NCI-H2081 treated with DMSO at 0.1 percent for 48 hours (cell line): ENCODE measurements at regions not wholly inside any gene's neighbourhood (a gene's known extent, or its start where the extent isn't known, plus 50 kb on each side); places are given as distances from the start of the nearest gene placed in this dataset.
"Not testable (repeated sequence)": the region's sequence is repeated elsewhere in the genome, so short reads cannot be mapped to it uniquely, and the experiment has no call there.

Experiments
- DNase-seq: peaks from one replicate; lab custom pipeline; 2025; lab: John Stamatoyannopoulos, UW

DNA sequence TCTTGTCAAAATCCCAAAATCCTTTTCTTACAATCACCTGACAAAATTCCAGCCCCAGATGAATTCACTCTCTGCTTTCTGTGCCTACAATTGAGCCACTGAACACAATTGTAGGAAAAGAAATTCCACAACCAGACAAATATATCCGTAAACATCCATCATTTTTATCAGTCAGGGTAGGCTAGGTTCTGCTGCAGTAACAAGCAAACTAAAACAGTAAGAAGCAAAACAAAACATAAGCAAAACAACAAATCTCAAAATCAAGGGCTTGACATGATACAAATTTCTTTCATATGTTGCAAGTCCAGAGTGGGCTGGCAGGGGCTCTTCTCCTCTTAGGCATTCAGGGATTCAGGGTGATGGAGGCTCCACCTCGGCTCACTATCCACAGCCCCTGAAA lies 114.2 kb upstream of the MAN2A1 start:
- DNase-seq = no peak

DNA sequence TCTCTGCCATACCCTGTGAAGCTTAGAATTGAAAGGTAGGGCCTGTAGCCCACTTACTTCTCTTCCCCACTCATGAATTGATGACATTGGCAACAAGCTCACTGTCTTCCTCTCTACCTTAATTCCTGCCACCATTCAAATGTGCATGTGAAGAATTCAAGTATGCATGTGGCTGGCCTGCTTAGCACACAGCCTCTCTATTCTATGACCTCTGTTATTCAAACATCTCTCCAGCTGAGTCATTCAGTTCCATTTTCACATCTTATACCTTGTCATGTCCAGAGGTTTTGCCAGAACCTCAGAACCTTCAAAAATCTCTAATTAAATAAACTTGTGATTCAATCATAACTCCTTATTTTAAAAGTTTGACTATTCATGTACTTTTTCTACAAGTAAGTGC lies 114.7 kb upstream of the MAN2A1 start:
- no peak for DNase-seq

DNA sequence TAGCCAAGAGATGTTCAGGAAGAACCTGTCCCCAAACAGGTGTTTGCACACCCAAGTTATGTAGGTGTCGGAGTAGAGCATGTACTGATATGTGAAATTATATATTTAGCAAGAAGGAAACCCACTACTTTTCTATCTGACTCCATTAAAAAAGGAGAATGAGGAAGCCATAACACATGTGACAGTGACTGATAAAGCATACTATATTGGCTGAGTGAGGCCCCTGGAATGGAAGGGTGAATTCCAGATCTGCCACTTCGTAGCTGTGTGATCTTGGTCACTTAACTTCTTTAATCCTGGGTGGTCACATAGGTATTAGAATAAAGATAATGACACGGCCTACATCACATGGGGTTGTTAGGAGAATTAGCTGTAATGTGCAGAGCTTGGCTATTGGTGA lies 116.0 kb upstream of the MAN2A1 start:
- DNase-seq = no peak

DNA sequence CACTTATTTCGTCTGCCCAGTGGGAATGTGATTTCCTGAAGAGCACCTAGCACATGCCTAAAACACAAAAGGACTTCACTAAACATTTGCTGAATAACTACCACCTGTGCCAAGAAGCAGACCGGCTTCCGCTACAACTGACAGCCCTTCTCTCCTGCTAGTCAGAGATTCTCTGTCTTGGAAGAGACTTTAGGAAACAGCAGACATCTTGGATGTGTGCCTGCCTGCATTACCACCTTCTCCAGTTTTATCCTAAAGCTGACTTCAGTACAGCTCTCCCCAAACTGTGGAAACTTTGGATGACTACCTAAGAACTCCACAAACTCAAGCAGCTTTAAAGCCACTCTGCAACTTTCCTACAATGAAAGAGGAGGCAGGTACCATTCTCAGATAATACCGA lies 116.5 kb upstream of the MAN2A1 start:
- DNase-seq = no peak

DNA sequence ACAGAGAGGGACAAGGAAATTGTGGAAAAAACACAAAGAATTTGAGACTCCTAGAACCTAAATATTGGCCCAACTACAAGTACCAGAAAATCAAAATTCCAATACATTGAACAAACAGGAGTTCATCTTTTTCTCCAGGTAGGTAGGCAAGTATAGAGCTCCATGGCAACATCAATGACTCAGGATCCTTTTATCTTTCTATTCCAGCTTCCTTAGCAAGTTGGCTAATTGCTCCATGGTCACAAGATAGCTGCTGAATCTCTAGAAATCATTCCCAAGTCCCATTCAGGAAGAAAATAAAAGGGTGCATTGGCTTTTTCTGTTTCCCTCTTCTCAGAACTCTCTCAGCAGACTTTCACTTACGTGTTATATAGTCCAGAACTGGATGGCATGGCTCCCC lies 117.9 kb upstream of the MAN2A1 start:
- DNase-seq = no peak

DNA sequence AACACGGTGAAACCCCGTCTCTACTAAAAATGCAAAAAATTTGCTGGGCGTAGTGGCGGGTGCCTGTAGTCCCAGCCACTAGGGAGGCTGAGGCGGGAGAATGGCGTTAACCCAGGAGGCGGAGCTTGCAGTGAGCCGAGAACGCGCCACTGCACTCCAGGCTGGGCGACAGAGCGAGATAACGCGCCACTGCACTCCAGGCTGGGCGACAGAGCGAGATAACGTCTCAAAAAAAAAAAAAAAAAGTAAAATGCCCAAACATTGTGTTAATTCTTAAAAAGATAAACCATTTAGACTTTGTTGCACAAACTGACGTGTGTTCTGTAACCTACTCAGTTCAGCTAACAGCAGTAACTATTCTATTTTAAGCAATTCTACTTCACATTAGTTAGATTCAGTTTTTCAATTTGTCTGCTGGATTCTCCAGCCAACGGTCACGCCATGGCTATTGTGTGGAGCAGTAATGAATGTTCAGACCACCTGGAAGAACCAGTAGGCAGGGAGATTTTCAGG lies 119.3 kb upstream of the MAN2A1 start:
- DNase-seq = no peak

DNA sequence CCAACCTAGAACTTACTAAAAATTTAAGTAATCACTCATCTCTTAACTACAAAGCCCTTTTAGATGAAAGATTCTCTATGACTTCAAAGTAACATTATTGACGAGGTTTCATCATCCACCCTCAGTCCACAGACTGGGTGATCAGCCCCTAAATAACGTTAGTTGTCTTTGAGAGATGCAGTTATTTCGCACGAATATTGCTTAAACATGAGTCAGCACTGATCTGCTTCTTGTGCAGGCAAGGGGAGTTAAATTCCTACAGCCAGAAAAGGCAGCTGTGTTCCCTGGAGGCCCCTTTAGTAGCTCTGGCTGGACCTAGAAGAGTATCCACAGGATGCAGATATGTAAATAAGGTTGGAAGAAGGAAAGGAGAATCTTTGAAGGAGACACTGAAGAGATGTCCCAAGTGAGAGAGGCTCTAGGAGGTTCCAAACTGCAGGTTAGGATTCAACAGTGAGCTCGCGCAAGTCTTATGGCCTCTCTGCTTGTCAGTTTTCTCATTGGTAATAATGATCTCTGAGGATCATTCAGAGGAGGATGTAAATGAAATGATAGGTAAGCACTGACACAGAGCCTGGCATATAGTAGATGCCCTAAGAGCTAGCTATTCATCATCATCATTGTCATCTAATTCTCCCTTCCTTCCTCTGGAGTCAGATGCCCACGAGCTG lies 122.2 kb upstream of the MAN2A1 start:
- no peak for DNase-seq

DNA sequence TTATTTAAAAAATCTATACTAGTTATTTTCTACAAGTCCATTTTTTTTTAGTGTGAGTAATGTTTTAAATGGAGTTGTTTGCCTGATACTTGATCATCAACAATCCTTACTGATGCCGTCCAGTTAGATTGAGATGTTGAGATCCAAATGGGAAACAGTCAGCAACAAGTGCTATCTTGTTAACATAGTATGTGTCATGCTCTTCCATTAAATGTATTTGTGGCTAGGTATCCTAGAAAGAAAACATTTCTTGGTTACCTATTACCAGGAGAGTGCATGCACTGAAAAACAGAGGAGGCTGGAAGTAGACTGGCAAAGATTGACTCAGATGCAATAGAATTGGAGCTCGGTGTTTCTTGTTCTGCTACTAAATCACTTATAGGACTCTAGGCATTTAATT lies 123.4 kb upstream of the MAN2A1 start:
- no peak for DNase-seq

DNA sequence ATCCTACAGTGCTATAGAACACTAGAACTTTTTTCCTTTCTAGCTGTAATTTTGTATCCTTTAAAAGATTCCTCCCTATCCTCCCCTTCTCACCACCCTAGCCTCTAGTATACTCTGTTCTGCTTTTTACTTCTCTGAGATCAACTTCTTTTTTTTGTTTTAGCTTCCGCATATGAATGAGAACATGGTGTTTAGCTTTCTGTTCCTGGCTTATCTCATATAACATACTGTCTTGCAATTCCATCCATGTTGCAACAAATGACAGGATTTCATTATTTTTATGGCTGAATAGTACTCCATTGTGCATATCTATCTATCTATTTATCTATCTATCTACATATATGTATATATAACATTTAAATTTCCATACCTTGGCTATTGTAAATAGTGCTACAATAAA lies 126.0 kb upstream of the MAN2A1 start:
- no peak for DNase-seq

DNA sequence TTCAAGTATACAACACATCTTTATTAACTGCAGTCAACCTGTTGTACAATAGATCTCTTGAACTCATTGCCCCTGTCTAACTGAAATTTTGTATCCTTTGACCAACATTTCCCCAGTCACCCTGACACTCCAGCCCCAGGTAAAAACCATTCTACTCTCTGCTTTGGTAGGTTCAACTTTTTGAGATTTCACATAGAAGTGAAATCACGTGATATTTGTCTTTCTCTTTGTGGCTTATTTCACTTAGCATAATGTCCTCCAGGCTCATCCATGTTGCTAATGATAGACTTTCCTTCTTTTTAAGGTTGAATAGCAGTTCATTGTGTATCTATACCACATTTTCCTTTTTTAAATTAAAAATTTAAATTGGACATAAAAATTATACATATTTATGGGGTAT lies 126.5 kb upstream of the MAN2A1 start:
- no peak for DNase-seq

DNA sequence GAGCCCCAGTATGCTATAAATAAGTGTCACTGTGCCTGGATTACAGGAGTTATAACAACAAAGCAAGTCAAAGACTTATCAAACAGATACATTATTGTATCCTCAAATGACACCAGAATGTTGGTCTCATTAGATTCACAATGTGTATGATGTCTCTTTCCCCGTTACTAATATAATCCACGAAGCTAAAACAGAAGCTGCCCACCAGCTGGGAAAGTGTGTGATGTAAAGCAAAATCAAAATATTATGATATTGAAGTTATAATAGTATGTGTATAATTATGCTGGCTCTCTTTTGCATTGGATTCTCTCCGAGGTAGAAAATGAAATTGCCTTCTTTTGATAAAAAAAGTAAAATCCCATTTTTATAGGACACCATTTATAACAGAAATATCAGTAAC lies 127.3 kb upstream of the MAN2A1 start:
- no peak for DNase-seq

DNA sequence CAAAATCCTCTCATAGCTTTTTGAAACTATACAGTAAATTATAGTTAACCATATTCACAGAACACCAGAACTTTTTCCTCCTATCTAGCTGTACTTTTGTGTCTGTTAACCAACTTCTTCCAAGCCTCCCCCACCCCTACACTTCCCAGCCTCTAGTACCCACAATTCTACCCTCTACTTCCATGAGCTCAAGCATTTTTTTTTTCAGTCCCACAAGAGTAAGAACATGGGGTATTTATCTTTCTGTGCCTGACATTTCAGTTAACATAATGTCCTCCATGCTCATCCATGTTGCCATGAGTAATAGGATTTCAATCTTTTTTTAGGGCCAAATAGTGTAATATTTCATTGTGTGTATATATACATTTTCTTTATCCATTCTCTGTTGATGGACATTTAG lies 128.3 kb upstream of the MAN2A1 start:
- no peak for DNase-seq

DNA sequence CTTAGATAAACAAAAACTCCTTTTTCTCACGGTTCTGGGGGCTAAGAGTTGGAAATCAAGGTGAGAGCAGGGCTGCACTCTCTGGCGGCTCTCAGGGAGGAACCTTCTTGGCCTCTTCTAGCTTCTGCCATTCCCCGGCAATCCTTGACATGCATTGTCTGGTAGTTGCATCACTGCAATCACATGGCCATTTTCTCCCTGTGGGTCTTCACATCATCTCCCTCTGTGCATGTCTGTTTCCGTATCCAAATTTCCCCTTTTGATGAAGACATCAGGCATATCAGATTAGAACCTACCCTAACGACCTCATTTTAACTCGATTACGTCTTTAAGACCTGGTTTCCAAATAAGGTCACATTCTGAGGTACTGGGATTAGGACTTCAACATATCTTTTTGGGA lies 129.2 kb upstream of the MAN2A1 start:
- no peak for DNase-seq

DNA sequence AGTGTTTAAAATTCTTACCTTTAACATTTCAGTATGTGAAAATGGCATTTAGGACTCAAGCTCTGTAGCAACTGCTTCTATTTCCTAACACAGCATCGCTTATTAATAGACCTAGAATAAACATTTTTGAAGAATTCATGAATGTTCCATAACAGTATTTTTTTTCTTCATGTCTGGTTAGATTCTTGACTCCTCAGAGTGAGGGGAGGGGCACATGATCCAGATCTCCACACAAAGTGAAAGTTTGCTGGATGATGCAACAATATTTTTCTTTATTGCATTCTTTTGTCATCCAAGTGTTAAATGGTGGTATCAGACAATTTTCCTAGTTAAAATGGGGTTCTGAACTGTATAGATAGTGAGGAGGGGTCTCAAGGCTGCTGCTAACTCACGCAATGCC lies 130.8 kb upstream of the MAN2A1 start:
- no peak for DNase-seq

DNA sequence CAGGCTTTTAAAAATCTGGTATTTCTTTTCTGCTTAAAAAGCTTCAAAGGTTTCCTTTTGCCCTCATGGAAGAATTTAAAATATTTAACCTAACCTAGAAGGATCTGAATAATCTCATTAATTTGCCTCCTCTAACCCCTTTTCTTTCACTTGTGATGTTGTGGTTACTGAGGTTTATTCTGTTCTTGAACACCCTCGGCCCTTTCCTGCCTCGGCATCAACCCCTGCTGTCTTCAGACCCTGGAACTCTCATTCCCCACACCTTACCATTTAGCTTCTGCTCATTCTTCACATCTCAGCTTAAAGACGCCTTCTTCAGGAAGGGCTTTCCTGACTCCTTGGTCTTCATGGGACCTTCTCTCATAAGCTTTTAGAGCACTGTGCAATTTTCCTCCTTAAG lies 131.4 kb upstream of the MAN2A1 start:
- DNase-seq = no peak

DNA sequence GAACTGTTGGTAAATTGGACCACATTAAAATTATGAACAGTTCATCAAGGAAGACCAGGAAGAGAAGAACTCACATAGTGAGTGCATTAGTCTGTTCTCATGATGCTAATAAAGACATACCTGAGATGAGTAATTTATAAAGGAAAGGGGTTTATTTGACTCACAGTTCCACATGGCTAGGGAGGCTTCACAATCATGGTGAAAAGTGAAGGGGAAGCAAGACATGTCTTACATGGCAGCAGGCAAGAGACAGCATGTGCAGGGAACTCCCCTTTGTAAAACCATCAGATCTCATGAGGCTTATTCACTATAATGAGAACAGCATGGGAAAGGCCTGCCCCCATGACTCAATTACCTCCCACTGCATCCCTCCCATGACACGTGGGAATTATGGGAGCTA lies 135.9 kb upstream of the MAN2A1 start:
- DNase-seq = no peak

DNA sequence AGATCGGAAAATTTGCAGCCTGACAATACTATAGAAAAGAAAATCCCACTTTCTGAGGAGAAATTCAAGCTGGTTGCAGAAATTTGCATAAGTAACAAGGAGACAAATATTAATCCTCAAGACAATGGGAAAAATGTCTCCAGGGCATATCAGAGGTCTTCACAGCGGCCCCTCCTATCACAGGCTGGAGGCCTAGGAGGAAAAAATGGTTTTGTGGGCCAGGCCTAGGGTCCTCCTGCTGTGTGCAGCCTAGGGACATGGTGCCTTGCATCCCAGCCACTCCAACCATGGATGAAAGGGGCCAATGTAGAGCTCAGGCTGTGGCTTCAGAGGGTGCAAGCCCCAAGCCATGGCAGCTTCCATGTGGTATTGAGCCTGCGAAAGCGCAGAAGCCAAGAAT lies 138.5 kb upstream of the MAN2A1 start:
- not testable (repeated sequence) for DNase-seq

DNA sequence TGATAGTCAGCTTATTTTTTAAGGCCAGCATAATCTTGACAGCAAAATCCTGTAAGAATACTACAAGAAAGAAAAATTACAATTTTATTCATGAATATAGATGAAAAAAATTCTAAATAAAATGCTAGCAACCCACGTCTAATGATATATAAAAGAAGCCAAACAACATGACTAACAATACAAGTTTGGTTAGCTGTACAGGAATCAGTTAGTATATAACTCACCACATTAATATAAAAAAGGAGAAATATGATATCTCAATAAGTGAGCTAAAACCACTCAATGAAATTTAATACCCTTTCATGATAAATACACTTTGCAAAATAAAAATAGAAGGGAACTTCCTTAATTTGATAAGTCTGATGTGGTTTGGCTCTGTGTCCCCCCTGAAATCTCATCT lies 139.7 kb upstream of the MAN2A1 start:
- no peak for DNase-seq

DNA sequence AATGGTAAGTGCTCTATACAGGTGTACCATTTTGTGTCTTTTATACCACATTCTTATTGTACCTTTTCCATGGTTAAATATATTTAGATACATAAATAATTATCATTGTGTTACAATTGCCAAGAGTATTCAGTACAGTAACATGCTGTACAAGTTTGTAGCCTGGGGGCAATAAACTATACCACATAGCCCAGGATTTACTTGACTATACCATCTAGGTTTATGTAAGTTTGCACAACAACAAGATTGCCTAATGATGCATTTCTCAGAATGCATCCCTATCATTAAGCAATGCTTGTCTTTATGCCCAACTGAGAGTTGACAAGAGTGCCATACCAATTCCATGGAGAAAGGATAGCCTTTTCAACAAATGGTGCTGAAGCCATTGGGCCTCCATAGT lies 136.7 kb upstream of the PJA2 start:
- DNase-seq = no peak

DNA sequence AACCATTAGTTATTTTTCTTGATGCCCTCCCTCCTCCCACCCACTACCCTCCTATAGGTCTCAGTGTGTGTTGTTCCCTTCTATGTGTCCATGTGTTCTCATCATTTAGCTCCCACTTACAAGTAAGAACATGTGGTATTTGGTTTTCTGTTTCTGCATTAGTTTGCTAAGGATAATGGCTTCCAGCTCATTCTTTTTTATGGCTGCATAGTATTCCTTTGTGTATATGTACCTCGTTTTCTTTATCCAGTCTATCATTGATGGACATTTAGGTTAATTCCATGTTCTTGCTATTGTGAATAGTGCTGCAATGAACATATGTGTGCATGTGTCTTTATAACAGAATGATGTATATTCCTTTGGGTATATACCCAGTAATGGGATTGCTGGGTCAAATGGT lies 135.1 kb upstream of the PJA2 start:
- DNase-seq = not testable (repeated sequence)

DNA sequence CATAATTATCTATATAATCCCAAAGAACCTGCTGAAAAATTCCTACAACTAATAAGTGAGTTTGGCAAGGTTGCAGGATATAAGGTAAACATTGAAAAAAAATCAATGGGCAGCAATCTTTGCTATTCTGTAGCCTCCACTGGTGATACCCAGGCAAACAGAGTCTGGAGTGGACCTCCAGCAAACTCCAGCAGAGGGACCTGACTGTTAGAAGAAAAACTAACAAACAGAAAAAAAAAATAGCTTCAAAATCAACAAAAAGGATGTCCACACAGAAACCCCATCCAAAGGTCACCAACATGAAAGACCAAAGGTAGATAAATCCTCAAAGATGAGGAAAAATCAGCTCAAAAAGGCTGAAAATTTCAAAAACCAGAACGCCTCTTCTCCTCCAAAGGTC lies 128.9 kb upstream of the PJA2 start:
- not testable (repeated sequence) for DNase-seq

DNA sequence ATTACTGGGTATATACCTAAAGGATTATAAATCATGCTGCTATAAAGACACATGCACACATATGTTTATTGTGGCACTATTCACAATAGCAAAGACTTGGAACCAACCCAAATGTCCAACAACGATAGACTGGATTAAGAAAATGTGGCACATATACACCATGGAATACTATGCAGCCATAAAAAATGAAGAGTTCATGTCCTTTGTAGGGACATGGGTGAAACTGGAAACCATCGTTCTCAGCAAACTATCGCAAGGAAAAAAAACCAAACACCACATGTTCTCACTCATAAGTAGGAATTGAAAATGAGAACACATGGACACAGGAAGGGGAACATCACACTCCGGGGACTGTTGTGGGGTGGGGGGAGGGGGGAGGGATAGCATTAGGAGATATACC lies 125.3 kb upstream of the PJA2 start:
- DNase-seq = not testable (repeated sequence)

DNA sequence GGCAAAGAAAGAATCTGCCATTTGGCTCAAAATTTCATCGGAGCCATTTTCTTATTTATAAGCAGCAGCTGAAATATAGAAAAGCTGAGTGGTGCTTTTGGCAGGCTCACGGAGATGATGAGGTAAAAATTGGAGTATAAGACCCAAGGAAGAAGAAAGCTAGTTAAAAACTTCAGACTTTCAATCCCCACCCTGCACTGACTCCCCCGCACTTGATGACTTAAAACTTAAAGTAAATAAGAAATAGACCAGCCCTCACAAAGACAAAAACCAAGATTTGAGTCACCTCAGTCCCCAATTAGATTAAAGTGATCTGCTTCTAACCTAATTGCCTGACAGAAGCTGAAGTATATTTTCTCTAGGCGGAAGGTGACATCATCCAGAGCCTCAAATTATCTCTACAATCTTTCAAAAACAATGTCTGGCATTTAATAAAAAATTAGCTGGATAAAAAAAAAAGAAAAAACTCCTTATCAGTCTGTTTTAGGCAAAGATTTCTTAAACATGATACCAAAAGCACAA lies 124.0 kb upstream of the PJA2 start:
- no peak for DNase-seq

DNA sequence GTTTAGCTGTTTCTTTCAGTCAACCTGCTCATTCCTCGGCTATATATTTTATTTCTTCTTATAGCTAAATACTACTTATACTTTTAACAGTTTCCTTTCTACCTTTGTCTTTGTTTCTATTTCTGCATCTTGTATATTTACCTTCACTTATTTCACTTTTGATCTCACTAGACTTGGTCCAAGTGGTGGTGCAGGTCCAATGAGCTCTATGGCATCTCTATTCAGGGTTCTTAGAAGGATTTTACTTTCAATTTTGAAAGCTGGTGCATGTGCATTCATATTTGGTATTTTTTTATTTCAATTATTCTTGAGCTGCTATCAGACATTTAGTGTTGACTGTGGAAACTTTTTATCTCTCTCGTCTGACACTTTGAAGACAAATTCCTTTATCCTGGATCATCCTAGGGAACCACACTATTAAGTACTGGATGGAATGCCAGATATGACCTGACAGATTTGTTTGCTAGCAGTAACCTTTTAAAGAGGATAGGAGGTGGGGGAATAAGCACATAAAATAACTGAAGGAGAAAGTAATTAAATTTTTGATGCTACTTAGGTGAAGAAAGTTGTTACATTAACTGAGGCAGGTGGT lies 123.1 kb upstream of the PJA2 start:
- DNase-seq = no peak
